HG03175 (cell line): ENCODE measurements at regions not wholly inside any gene's neighbourhood (a gene's known extent, or its start where the extent isn't known, plus 50 kb on each side); places are given as distances from the start of the nearest gene placed in this dataset.

Experiments used
- ATAC-seq: cut with Tn5 transposase; IDR thresholded peaks from one replicate; pipeline ENCODE4 v1.9.1; 2021; ENCODE audit warnings: mild to moderate bottlenecking, moderate library complexity; ENCODE audit not compliant: unreplicated experiment

DNA sequence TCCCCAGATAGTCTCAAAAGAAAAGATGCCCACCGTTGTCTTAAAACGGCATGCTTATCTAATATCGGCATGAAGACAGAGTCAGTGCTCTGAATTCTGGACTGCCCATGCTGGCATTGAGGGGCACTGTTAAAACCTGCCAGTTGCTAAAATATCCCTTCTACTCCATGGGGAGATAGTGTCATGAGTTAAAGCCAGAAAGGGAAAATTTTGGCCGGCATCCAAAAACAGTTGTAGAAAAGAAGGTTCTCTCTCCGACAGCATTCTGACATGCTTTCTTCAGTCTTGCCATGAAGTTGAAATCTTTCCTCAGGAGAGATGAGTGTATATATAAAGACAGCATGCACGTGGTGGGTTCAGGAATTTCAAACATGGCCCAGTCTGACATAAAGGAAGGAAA lies 401.3 kb upstream of the PIK3C3 start:
- ATAC-seq, result no peak

DNA sequence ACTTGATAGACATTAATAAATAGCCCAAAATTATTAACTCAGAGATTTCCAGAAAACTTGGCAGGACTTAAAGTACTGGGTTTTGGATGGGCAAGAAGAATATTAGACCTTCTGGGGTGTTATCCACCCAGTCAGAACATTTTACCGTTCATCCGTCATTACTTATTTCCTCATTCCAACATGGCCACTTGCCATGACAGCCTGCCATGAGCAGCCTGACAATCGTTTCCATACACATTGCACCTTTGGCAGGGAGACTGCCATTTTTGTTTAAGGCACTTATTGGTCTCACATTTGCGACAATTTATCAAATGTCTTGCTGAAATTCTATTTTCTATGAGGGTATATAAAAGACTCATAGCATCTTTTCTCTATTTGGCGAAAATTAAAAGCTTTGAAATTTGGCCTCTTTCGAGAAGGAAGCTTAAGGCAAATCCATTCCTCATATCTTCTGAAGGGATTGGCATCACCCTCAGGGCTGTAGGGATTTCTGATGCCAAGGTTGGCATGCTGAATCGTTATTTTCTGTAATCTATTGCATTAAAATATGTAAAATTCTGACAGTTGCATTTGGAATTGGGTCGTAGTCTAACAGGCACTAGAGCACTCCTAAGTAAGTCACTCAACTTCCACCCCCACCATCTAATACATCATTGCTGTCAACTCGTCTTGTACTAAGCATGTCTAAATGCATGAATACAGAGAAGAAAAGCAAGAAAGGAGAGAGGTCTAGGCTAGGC lies 406.3 kb upstream of the PIK3C3 start:
- ATAC-seq, result no peak

DNA sequence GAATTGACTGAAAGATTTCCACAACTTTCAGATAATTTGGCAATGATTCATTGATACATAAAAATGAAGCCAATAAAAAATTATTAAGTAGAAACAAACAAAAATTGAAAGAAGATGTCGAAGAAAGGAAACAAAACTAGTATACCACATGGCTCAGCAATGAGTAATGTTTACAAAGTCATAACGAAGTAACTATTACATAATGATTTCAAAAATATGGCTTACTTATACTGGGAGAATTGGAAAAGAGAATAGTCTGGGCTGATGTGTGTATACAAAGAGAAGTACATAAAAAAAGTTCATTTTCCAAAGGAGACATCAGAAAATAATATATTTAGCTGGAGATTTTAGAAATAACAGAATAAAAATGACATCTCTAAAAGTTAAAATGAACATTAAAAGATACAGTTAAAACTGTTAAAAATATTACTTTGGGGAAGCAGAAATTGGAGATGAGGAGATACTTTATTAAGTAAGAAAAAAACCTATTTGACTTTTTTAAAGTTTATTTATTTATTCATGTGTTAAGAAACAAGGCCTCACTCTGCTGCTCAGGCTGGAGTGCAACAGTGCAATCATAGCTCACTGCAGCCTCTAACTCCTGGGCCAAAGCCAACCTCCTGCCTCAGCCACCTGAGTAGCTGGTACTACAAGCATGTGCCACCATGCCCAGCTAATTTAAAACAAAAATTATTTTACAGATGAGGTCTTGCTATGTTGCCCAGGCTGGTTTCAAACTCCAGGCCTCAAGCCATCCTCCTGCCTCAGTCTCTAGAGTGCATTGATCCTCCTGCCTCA lies 409.7 kb upstream of the PIK3C3 start:
- ATAC-seq, result no peak

DNA sequence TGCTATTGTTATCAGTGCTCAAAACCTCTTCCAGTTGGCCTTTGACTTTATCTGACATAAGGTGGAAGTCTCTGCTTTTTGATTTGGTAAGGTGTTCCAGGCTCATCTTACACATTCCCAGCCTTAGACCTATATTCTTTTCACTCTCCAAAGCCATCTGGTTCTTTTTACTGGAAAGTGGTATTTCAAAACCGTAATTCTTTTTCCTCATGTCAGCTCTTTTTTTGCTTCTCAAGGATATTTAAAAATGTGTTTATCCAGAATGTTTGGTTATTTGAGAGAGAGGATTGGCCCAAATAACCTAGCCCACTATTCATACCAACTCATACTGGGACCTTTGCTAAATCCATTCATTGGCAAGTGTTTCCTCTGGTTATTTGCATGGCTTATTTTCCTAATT lies 411.2 kb upstream of the PIK3C3 start:
- no peak for ATAC-seq

DNA sequence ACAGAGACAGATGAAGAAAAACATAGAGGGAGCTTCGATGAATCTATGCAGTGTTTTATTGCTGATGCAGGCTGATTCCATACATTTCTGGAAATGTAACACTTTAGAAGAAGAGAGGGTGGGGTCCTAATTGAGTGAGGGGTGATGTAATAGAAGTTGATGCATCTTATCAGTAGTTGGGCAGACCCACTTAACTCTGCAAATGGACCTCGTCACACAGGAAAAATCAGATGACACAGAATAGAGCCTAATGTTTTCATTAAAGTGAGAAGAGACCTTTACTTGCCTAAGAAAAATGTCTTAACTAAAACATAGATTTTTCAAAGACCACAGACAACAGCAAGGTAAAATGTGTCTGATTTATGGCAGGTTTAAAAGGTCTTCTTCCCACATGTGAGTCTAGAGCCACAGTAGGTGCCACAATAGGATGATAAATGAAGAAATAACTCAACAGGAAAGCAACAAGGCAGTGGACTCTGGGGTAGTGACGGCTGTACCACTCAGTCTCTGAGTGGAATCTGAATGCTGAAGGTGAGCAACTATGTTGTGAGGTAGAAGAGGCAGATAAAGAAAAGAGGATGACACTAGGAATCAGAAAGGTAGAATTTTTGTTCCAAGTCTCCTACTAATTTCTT lies 414.7 kb upstream of the PIK3C3 start:
- ATAC-seq, result no peak

DNA sequence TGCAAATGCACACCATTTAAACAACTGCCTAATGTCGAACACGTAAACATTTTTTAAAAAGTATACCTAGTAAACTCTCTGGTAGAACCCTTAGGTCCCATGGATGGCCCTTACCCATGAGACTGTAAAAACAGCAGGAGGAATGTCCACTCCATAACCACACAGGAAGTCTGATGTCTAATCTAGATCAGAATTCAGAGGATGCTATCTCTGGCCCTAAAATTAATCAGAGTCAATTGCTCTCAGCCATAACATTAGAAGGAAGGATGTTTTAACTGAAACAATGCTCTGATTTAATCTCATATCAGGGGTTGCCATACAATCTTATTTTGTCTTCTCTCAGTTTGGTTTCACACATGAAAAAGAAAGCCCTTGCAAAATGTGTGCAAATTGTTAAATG lies 416.3 kb upstream of the PIK3C3 start:
- ATAC-seq, result no peak

DNA sequence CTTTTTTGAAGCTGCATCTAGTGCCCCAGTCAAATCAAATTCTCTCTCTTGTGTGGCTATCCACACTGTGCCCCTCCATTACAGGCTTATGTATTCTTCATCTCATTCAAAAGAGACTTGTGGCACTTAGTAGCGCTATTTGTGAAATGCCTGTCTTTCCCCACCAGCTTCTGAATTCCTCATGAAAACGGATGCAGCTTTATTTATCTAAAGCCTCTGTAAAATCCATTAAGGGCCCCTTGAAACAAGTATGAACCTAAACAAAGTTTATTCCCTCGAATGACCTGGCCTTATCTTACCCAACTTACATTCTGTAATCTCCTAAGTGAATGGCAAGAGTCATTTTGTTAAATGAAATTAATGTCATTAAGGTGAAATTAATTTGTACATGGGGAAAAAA lies 417.4 kb upstream of the PIK3C3 start:
- no peak for ATAC-seq

DNA sequence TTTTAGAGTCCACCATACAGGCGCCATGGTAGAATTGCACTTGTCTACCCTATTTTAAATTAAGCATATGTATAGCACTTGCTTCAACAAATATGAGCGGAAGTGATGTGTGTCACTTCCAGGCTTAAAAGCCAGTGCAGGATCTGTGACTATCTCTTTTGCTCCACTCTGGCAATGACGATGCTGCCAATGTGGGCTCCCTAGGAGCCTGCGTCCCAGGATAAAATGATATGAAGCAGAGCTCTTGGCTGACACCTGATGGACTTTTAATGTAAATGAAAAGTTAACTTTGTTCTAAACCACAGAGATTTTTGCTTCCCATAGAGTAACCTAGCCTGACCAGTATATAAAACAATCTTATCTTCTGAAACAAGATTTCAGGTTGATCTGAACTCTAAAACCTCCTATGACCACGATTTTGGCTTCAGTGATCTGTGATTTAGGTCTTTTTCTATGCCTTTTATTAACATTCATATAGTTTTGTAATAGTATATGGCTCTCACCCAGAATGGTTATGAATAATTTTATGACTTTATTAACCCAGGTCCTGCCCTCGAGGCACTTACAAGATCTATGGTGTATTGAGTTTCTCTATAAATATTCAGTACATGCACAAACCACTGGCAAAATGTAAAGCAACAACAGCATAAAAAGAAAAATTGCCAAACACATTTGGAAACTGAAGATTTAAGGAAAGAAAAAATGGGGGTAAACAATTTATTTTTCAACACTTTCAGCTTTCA lies 422.5 kb upstream of the PIK3C3 start:
- ATAC-seq, result no peak

DNA sequence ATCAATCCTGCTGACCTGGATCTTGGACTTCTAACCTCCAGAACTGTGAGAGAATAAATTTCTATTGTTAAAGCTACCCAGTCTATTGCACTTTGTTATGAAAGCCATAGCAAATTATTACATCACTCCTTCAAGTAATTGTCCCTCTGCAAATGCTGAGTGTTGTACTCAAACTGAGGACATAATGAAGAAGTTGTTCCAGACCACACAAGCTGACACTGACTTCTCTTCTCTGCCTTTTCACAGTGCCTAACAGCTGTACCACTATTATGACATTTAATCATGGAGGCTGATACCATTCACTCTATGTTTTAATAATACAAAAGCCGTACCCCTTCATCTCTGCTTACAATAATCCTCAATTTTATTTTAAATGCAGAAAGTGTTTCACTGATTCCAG lies 424.1 kb upstream of the PIK3C3 start:
- ATAC-seq, result no peak

DNA sequence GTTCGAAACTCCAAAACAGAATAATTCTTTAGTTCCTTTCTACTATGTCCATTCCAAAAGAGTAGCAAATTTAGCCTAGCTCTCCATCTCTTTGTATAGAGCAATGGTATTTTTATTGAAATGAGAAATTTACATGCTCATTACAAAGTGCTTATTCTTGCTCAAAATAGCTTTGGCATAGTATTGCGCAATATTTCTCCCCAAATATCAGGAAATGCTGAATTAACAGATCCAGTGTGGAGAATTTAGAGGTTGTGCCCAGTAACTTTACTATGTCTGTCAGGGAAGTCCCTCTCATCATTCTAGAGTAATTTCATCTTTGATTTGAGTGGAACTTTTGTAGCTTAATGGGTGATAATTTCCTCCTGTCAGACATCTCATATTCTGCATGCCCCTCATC lies 425.9 kb upstream of the PIK3C3 start:
- no peak for ATAC-seq

DNA sequence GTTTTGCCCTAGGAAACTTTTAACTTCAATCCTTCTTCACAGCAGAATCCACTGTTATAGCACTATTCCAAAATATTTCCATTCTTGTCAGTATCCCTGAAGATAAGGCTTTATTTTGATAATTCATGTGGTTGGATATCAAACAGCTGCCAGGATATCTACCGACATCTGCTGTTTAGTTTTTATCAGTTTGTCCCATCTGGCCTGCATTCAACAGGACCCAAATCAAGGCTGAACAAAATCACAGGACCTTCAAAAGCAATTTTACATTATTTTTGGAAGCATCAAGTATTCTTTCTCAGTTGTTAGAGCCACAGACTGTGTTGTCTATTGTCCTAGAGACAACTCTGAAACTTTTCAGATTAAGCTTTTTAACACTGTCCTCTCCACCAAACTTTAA lies 429.0 kb upstream of the PIK3C3 start:
- no peak for ATAC-seq

DNA sequence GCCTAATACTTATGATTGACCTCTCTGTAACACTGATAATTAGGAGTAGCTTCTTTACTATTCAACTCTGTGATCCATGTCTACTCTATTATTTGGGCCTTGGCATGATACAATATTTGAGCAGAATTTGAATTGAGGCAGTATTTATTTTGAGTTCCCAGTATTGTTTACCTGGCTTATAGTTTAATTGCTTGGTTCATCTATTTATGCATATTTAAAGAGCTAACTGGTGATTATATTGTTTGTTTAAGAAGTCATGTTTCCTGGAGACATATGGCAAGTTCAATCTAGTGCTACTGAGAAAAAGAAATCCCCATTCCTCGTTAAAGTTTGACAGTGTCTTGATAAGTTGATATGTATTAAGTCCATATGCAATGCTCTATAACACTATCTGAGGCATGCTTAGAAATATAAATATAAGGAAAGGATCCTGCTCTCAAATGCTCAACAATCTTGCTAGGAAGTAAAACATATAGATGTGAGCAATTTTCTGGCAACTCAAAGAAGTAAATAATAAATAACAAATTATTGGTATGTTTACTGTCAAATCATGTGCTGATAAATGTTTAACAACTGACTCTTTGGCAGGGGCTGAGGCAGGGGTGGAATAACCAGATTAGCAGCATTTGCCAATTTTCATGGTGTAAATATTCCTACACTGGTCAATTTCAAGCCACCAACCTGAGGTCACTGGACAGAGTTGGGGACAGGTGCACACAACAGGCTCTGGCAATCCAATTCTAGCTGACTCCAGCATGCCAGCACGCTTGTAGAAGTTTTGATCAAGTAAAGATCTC lies 430.2 kb upstream of the PIK3C3 start:
- ATAC-seq, result no peak

DNA sequence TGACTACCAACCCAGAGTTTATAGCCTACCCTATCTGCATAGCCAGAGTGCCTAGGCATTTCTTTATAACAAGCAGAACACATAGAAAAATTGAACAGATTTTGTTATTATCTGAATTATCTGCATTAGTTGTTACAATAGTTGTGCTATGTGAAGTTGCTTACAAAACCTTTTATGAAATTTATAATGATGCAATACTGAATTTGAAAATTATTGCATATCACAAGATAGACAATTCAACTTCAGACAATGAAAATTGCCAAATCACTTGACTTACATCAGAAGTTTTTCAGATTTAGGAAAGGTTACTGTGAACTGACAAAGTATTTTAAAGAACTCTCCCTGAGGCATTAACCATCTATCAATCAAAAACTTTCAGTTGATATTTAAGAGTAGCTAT lies 437.9 kb upstream of the PIK3C3 start:
- ATAC-seq, result no peak

DNA sequence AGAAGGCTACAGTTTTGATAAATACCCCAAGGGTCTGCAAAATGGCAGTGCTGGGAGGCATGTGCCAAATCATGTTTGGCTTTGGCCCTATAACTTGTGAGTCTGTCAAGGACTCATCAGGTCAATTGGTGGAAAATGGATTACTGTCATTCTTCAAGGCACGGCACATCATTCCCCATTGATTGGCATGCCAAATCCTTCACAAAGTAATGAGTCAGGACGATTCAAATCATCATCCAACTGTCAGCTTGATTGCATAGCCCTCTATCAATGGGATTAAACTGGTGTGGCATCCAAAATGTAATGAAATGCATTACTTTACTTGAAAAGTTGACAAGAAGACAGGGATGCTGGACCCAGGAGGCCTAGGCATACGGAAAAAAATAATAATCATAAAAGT lies 441.6 kb upstream of the PIK3C3 start:
- ATAC-seq, result no peak

DNA sequence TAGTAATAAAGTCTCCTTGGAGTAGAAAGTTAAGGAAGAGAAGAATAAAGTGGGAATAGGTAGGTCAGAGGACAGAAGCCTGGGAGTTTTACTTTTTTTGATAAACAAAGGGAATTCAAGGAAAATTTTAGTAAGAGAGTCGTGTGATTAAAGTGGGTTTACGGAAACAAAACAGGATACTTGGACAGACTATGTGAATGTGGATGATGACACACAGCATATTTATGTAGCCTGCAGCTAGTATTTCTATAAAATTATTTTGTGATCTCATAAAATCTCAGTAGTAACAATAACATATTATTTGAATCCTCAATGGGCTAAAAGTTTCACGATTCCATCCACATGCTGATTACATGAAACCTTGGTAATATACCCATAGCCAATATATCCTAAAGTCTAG lies 450.7 kb upstream of the PIK3C3 start:
- ATAC-seq, result no peak

DNA sequence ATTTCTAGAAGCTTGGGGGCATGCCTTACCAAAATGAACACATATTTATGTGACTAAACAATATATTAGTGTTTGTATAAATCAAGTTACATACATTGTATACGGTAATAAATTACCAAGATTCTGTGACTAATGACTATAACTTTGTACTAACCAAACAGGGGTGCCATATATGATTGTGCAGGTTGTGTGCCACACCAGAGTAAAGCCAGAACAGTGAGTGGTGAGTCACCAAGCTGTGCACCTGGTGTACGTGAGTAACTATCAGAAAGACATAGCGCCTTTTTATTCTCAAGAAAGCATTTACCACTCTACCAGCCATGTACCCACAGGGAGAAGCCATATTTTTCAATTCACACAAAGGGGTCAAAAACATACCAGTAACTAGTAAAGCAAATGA lies 453.2 kb upstream of the PIK3C3 start:
- no peak for ATAC-seq

DNA sequence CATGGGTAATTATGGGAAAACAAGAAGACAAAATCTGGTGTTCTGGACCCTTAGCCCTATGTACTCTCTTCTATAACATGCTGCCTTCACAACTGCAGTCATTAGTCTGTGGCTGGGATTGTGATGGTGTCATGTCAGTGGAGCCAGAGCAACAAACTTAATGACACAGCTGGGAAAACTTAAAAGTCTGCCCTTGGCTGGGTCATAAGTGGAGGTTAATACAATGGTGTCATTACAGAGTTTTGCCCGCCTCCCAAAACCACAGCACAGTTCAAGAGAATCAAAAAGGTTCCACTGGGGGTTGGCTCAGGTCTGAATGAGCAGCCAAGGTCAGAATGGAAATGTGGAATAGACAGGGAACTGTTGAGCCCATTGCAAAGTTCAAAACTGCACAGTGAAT lies 455.7 kb upstream of the PIK3C3 start:
- no peak for ATAC-seq

DNA sequence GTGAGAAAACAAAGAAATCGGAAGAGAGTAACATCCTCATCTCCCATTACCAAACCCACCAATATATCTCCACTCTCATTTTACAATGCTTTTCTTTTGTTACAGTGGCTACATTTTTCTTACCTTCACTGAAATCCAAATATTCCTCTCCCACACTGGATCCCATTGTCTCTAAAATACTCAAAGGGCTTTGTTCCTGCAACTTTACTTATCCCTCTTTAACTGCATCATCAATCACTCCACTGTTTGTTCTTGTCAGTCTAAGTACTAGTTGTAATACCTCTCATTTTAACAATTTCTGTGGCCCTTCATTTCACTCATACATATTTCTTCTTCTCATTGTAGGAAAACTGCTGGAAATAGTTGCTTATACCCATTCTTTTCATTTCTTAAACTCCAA lies 464.2 kb upstream of the PIK3C3 start:
- no peak for ATAC-seq

DNA sequence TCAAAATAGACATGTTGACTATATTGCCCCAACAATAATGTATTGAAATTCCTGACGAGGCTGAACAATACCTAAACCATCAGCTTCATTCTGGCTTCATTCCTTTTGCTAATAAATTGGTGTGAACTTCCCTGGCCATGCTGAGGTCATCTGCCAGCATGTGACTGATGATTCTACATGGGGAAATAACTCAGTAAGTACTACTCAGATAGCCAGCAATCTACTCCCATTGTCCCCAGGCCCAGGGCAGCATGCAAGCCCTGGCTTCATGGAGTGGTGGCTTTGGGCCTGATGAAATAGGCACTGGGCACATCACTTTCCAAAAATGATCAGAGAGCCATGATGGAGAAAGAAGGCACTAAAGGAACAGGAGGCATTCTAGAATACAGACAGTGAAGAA lies 468.5 kb upstream of the PIK3C3 start:
- no peak for ATAC-seq

DNA sequence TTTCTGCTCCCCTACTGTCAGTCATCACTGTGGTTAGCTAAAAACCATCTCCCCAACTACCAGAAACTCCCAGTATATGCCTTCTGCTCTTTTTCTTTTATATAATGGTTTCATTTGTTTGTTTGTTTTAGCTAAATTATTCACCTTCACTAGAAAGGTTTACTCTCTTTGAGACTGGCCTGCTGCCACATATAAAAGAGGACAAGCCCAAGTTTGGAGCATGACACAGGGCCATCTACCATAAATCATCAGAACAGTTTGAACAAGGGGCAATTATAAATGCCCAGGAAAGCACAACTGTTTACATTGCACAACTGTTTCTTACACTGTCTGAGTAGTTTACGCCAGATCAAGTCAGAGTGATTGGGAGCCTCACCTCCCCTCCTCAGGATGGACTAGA lies 471.0 kb upstream of the PIK3C3 start:
- ATAC-seq, result no peak

DNA sequence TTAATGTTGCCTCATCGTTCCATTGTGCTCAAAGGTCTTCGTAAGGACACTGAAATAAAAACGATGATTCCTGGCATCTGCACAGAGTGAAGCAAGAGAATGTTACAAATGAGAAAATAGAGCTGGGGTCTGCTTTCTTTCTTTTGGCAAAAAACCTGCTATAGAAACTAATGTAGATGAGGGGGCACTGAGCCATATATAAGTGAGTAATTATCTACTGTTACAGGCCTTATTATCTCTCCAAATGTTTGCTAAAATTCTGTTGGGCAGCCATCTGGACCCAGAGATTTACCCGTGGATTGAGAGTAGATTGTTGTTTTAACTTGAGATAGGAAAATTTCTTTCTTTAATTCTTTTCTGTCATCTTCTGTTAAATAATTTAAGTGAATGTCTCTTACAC lies 472.5 kb upstream of the PIK3C3 start:
- ATAC-seq, result no peak
